ENCODE measurements at regions not wholly inside any gene's neighbourhood (a gene's known extent, or its start where the extent isn't known, plus 50 kb on each side); places are given as distances from the start of the nearest gene placed in this dataset.

- CTCF ChIA-PET, result no interaction called here
- Mint-ChIP-seq H3K4me3 (ENCODE audit: low read depth, unreplicated experiment) (no peak overlapping the region), H3K27ac (ENCODE audit: unreplicated experiment) (no peak overlapping the region), H3K27me3 (ENCODE audit: unreplicated experiment) (no peaks in the 10 kb centered on the region), H3K4me1 (ENCODE audit: low read depth, unreplicated experiment) (no peaks in the 10 kb centered on the region), H3K9me3 (ENCODE audit: low read depth, unreplicated experiment) (no peaks in the 10 kb centered on the region), H3K36me3 (ENCODE audit: insufficient read depth, unreplicated experiment) (no peaks in the 10 kb centered on the region)
- no peak for DNase-seq
- TF ChIP-seq CTCF (IDR thresholded peaks at IDR 0.05; ENCODE audit: unreplicated experiment), result no peak
- BruUV-seq (replicated peaks), result no TSS peak
- intact Hi-C loops (cut with micrococcal nuclease; ENCODE audit: unreplicated experiment), result no loop called here
These were observed 461.0 kb upstream of the JARID2 start for GRCh38 chr6:14784596-14785492.

- DNase-seq, result no peak
- intact Hi-C loops (cut with micrococcal nuclease; ENCODE audit: unreplicated experiment), result no loop called here
- Mint-ChIP-seq H3K36me3 (ENCODE audit: insufficient read depth, unreplicated experiment) (no peaks in the 10 kb centered on the region), H3K27ac (ENCODE audit: unreplicated experiment) (no peak overlapping the region), H3K9me3 (ENCODE audit: low read depth, unreplicated experiment) (no peaks in the 10 kb centered on the region), H3K27me3 (ENCODE audit: unreplicated experiment) (no peaks in the 10 kb centered on the region), H3K4me3 (ENCODE audit: low read depth, unreplicated experiment) (no peak overlapping the region), H3K4me1 (ENCODE audit: low read depth, unreplicated experiment) (no peaks in the 10 kb centered on the region)
- no peak for TF ChIP-seq CTCF (IDR thresholded peaks at IDR 0.05; ENCODE audit: unreplicated experiment)
- CTCF ChIA-PET, result interaction anchor here (0.6 kb wide), 1 partner anchor 537 kb away, joined by 5 read pairs; no protein-coding TSS in a partner anchor
- no TSS peak for BruUV-seq (replicated peaks)
These were observed 460.4 kb upstream of the JARID2 start for GRCh38 chr6:14785493-14785790.

GRCh38 chr6:14786008-14786407 is 459.9 kb upstream of the JARID2 start:
- H3K27ac Mint-ChIP-seq (ENCODE audit: unreplicated experiment), result no peak overlapping the region
- BruUV-seq (replicated peaks), result no TSS peak
- H3K4me1 Mint-ChIP-seq (ENCODE audit: low read depth, unreplicated experiment), result no peaks in the 10 kb centered on the region
- H3K36me3 Mint-ChIP-seq (ENCODE audit: insufficient read depth, unreplicated experiment), result no peaks in the 10 kb centered on the region
- intact Hi-C loops (cut with micrococcal nuclease; ENCODE audit: unreplicated experiment), result no loop called here
- CTCF ChIA-PET, result interaction anchor here (0.6 kb wide), 1 partner anchor 538 kb away, joined by 5 read pairs; no protein-coding TSS in a partner anchor
- no peak overlapping the region for H3K4me3 Mint-ChIP-seq (ENCODE audit: low read depth, unreplicated experiment)
- no peak for TF ChIP-seq CTCF (IDR thresholded peaks at IDR 0.05; ENCODE audit: unreplicated experiment)
- no peak for DNase-seq
- no peaks in the 10 kb centered on the region for H3K9me3 Mint-ChIP-seq (ENCODE audit: low read depth, unreplicated experiment)
- no peaks in the 10 kb centered on the region for H3K27me3 Mint-ChIP-seq (ENCODE audit: unreplicated experiment)

DNA sequence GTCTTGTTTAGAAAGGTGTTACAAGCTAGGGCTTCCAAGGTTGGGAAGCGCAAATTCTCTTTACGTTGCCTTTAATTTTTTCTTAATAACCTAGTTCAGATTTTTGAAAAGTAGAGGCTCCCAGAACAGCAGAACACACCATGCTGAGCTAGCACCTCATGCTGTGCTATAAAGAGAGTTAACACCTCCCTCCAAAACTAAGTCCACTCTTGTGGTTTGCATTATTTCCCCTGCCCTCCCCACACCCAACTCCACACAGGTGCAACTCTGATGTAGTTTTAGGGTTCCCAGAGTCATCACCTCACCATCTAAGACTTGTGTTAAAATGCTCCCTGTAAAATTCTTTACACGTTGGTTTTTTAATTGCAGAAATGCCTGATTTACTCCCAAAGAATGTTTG is 459.4 kb upstream of the JARID2 start:
- no TSS peak for BruUV-seq (replicated peaks)
- no peak for DNase-seq
- Mint-ChIP-seq H3K4me3 (ENCODE audit: low read depth, unreplicated experiment) (no peak overlapping the region), H3K36me3 (ENCODE audit: insufficient read depth, unreplicated experiment) (no peaks in the 10 kb centered on the region), H3K27me3 (ENCODE audit: unreplicated experiment) (no peaks in the 10 kb centered on the region), H3K9me3 (ENCODE audit: low read depth, unreplicated experiment) (no peaks in the 10 kb centered on the region), H3K4me1 (ENCODE audit: low read depth, unreplicated experiment) (no peaks in the 10 kb centered on the region), H3K27ac (ENCODE audit: unreplicated experiment) (no peak overlapping the region)
- intact Hi-C loops (cut with micrococcal nuclease; ENCODE audit: unreplicated experiment), result no loop called here
- CTCF ChIA-PET, result no interaction called here
- TF ChIP-seq CTCF (IDR thresholded peaks at IDR 0.05; ENCODE audit: unreplicated experiment), result no peak
